ENCODE measurements at regions not wholly inside any gene's neighbourhood (a gene's known extent, or its start where the extent isn't known, plus 50 kb on each side); places are given as distances from the start of the nearest gene placed in this dataset.

DNA sequence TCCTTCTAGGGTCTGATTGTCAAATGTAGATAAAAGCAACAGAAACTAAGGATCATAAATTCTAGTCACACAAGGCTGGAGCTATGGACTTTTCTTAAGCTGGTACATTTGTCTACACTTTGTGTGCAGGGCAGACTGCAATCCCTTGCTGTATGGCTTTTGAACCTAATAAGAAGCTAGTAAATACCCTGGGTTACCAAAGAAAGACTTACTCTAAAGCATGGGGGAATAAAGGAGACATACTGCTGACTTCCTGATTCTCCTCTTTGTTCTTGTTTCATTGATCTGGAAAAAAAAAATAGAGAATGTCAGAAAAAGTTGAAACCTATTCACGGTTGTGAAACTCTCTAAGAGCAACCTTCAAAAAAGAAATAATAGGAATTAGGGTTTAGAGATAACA is 216.6 kb upstream of the TLL1 start:
- no peaks in the 10 kb centered on the region for H3K27me3 Mint-ChIP-seq (ENCODE audit: low read depth)
- no peak overlapping the region for H3K27ac Mint-ChIP-seq
- no peak overlapping the region for H3K4me3 Mint-ChIP-seq
- H3K36me3 Mint-ChIP-seq (ENCODE audit: low read depth), result no peaks in the 10 kb centered on the region
- ATAC-seq, result no peak
- no peaks in the 10 kb centered on the region for H3K9me3 Mint-ChIP-seq (ENCODE audit: insufficient read depth)
- ChIA-PET CTCF (no interaction called here), POLR2A (no interaction called here)
- no peaks in the 10 kb centered on the region for H3K4me1 Mint-ChIP-seq (ENCODE audit: low read depth)
- DNase-seq, result no peak

DNA sequence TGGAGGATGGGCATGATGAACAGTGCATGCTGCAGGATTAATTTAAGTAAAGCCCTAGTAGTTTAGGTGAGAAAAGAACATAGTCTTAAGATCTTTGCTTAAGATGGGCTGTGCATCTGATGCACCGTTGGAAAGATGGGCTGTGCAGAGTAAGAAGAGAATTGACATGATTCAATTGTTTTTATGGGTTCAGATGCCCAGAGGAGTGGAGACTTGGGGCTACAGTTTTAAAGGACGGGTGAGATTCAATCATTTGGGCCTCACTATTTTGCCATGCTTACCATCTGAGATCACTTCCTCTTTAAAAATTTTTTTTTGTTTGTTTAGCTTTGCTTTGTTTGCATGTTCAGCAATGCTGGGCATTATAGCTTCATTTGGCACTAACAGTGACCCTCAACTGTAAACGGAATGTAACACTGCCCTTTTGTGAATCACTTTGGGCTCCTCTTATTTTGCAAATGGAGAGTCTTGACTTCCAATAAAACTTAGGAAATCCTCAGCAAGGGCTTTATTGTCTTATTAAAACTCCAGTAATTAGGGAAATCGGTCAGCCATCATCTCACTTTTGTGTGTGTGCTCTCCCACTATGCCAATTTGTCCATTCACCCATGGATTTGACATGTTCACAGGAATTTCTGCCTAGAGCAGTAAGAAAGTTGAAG is 216.1 kb upstream of the TLL1 start:
- no peaks in the 10 kb centered on the region for H3K36me3 Mint-ChIP-seq (ENCODE audit: low read depth)
- H3K9me3 Mint-ChIP-seq (ENCODE audit: insufficient read depth), result no peaks in the 10 kb centered on the region
- H3K4me1 Mint-ChIP-seq (ENCODE audit: low read depth), result no peaks in the 10 kb centered on the region
- no peaks in the 10 kb centered on the region for H3K27me3 Mint-ChIP-seq (ENCODE audit: low read depth)
- ATAC-seq, result no peak
- no peak for DNase-seq
- H3K27ac Mint-ChIP-seq, result no peak overlapping the region
- CTCF ChIA-PET, result no interaction called here
- POLR2A ChIA-PET, result no interaction called here
- H3K4me3 Mint-ChIP-seq, result no peak overlapping the region

DNA sequence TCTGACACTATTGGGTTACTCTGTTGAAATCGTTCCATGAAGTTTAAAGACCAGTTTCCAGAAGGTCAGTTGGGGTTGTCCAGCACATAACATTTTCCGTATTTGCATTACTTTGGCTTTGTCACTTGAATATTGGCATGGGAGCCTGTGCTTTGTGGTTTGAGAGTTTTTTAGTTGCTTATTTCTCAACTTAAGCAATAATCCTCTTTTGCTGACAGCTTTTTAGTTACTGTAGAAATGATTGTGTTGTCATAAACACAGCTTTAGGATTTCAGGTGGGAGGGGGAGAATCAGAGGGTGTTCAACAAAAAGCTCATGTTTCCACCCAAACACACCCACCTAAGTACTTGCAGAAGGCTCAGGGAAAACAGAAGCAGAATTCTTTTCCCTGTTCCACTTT is 210.7 kb upstream of the TLL1 start:
- no peak overlapping the region for H3K27ac Mint-ChIP-seq
- no peaks in the 10 kb centered on the region for H3K36me3 Mint-ChIP-seq (ENCODE audit: low read depth)
- H3K4me3 Mint-ChIP-seq, result no peak overlapping the region
- ATAC-seq (no peak), DNase-seq (no peak)
- no peaks in the 10 kb centered on the region for H3K27me3 Mint-ChIP-seq (ENCODE audit: low read depth)
- ChIA-PET CTCF (no interaction called here), POLR2A (no interaction called here)
- H3K9me3 Mint-ChIP-seq (ENCODE audit: insufficient read depth), result no peaks in the 10 kb centered on the region
- H3K4me1 Mint-ChIP-seq (ENCODE audit: low read depth), result no peaks in the 10 kb centered on the region

DNA sequence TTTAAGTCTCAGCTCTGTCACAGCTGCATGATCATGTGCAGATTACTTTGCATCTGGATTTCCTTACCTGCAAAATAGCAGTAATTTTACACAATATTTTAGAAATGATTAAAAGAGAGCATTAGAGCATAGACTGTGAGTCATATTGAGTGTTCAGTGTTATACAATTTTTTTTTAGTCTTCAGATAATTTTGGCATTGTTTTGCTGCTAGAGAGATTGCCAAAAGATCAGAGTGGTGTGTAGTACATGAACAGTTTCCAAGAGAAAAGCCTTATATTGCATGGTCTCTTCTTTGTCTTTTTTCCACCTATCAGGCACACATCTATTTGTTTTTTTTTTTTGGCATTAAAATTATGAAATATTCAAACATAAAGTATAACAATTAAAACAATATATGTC is 209.6 kb upstream of the TLL1 start:
- H3K27me3 Mint-ChIP-seq (ENCODE audit: low read depth), result no peaks in the 10 kb centered on the region
- no peaks in the 10 kb centered on the region for H3K4me1 Mint-ChIP-seq (ENCODE audit: low read depth)
- H3K4me3 Mint-ChIP-seq, result no peak overlapping the region
- no peak overlapping the region for H3K27ac Mint-ChIP-seq
- DNase-seq, result no peak
- no peaks in the 10 kb centered on the region for H3K36me3 Mint-ChIP-seq (ENCODE audit: low read depth)
- no peaks in the 10 kb centered on the region for H3K9me3 Mint-ChIP-seq (ENCODE audit: insufficient read depth)
- ChIA-PET CTCF (no interaction called here), POLR2A (no interaction called here)
- no peak for ATAC-seq

DNA sequence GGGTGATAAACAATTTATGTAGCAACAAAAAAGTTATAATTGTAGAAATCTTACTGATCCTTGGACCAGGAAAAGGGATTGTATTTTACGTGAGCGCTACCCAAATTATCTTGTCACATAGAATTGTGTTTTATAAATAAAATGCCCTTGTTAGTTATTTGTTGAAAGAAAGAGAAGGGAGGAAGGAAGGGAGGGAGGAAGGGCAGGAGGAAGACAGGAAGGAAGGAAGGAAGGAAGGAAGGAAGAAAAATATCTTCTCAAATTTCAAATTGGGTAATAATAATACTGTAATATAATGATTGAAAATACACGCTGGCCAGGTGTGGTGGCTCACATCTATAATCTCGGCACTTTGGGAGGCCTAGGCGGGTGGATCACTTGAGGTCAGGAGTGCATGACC is 206.2 kb upstream of the TLL1 start:
- DNase-seq, result no peak
- ATAC-seq, result no peak
- Mint-ChIP-seq H3K4me3 (no peak overlapping the region), H3K27ac (no peak overlapping the region), H3K27me3 (ENCODE audit: low read depth) (no peaks in the 10 kb centered on the region), H3K9me3 (ENCODE audit: insufficient read depth) (no peaks in the 10 kb centered on the region), H3K36me3 (ENCODE audit: low read depth) (no peaks in the 10 kb centered on the region), H3K4me1 (ENCODE audit: low read depth) (no peaks in the 10 kb centered on the region)
- ChIA-PET CTCF (no interaction called here), POLR2A (no interaction called here)

DNA sequence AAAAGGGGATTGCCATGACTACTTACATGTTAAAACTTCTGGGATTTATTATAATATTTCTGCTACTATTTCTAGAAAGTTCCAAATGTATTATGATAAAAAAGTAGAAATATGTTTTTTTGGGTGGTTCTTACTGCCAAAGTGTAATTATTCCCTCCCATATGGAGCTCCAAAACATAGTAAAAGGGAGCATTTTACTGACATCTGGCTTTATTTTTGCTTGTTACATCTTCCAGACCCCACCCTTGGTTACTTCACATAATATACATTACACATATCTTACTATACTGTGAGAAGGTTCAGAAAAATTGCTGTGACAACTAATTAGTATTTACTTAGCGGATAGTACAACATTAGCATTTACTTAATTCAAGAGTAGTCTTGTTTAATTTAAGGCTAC is 205.1 kb upstream of the TLL1 start:
- no peaks in the 10 kb centered on the region for H3K4me1 Mint-ChIP-seq (ENCODE audit: low read depth)
- no peaks in the 10 kb centered on the region for H3K9me3 Mint-ChIP-seq (ENCODE audit: insufficient read depth)
- DNase-seq (no peak), ATAC-seq (no peak)
- H3K36me3 Mint-ChIP-seq (ENCODE audit: low read depth), result no peaks in the 10 kb centered on the region
- ChIA-PET CTCF (no interaction called here), POLR2A (no interaction called here)
- no peaks in the 10 kb centered on the region for H3K27me3 Mint-ChIP-seq (ENCODE audit: low read depth)
- H3K4me3 Mint-ChIP-seq, result no peak overlapping the region
- no peak overlapping the region for H3K27ac Mint-ChIP-seq

DNA sequence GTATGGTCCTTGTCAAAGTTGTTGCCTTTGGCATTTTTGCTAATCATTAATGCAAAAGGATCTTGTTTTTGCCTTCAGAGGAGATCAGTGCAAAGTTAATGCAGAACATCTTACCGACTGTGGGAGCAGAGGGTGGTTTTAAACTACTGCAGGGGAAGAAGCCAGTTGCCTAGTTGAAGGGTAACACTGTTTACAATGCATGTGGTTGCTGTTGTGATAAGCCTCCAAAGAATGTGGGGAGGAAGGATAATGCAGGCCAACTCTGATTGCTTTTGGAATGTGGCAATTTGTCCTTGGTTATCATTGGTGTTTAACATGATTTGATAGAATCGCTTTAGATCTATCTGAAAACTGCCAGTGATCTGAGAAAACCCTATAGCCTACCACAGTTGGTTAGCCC is 204.3 kb upstream of the TLL1 start:
- no peak overlapping the region for H3K27ac Mint-ChIP-seq
- H3K9me3 Mint-ChIP-seq (ENCODE audit: insufficient read depth), result no peaks in the 10 kb centered on the region
- no peak for ATAC-seq
- ChIA-PET CTCF (no interaction called here), POLR2A (no interaction called here)
- no peak overlapping the region for H3K4me3 Mint-ChIP-seq
- no peaks in the 10 kb centered on the region for H3K27me3 Mint-ChIP-seq (ENCODE audit: low read depth)
- no peaks in the 10 kb centered on the region for H3K36me3 Mint-ChIP-seq (ENCODE audit: low read depth)
- H3K4me1 Mint-ChIP-seq (ENCODE audit: low read depth), result no peaks in the 10 kb centered on the region
- no peak for DNase-seq

DNA sequence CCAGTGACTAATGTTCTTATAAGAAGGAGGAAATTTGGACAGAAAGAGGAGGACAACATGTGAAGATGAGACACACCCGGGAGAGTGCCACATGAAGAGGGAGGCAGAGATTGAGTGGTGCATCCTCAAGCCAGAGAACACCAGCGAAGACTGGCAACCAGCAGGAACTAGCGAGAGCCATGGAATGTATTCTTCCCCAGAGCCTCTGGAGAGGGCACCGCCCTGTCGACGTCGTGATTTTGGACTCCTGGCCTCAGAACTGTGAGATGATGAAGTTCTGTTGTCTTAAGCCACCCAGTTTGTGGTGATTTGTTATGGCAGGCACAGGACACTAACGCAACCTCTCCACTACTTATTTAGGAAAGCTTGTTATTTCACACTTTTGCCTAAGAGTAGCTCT is 196.0 kb upstream of the TLL1 start:
- Mint-ChIP-seq H3K36me3 (ENCODE audit: low read depth) (no peaks in the 10 kb centered on the region), H3K27me3 (ENCODE audit: low read depth) (no peaks in the 10 kb centered on the region), H3K9me3 (ENCODE audit: insufficient read depth) (no peaks in the 10 kb centered on the region), H3K4me3 (no peak overlapping the region), H3K27ac (no peak overlapping the region), H3K4me1 (ENCODE audit: low read depth) (no peaks in the 10 kb centered on the region)
- CTCF ChIA-PET, result no interaction called here
- no peak for ATAC-seq
- POLR2A ChIA-PET, result no interaction called here
- DNase-seq, result no peak

DNA sequence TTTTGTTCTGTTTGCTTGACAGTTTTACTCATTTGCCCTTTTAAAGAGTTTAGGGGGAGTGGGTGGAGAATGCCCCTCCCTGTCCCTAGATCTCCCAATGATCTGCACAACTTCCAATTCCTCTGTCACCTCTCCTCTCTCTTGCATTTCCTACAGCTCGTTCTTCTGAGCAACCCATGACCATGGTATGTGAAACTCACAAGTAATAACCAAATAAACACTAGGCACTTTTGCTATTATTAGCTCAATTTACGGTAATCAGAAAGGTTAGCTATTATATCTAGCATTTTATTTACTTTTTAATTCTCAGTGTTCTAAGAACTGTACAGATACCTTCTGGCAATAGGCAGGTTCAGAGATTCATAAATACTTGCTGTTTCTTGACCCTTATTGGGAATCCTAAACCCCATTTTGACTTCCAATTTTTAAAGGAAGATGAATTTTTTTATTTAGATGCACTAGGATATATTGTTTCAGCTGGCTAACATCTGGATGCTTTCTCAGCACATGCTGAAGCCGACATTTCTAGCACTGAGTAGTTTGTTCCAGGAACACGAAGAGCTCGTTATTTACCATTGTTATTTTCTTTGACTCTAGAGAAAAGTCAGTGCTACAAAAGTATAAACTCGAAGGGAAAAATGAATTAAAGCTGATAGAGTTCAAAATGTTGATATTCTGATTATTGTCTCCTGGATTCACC is 194.7 kb upstream of the TLL1 start:
- ChIA-PET POLR2A (no interaction called here), CTCF (no interaction called here)
- Mint-ChIP-seq H3K4me1 (ENCODE audit: low read depth) (no peaks in the 10 kb centered on the region), H3K4me3 (no peak overlapping the region), H3K27me3 (ENCODE audit: low read depth) (no peaks in the 10 kb centered on the region), H3K36me3 (ENCODE audit: low read depth) (no peaks in the 10 kb centered on the region), H3K27ac (no peak overlapping the region), H3K9me3 (ENCODE audit: insufficient read depth) (no peaks in the 10 kb centered on the region)
- no peak for DNase-seq
- ATAC-seq, result no peak

DNA sequence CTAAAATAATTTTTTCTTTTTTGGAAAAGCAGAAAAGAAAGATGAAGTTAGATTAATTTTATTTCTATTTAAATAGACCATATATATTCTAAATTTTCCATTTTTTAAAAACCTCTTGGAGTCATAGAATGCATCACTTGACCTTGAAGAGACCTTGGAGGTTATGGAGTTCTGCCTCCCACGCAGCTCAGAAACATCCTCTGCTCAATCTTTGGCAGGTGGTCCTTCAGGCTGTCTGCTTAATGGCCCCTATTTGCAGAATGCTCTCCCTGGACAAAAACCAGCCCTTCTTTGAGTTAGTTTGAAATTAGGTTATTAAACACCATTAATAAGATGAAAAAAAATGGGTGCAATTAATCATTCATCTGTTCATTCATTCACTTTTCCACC is 194.1 kb upstream of the TLL1 start:
- Mint-ChIP-seq H3K36me3 (ENCODE audit: low read depth) (no peaks in the 10 kb centered on the region), H3K4me1 (ENCODE audit: low read depth) (no peaks in the 10 kb centered on the region), H3K9me3 (ENCODE audit: insufficient read depth) (no peaks in the 10 kb centered on the region), H3K4me3 (no peak overlapping the region), H3K27me3 (ENCODE audit: low read depth) (no peaks in the 10 kb centered on the region), H3K27ac (no peak overlapping the region)
- ChIA-PET POLR2A (no interaction called here), CTCF (no interaction called here)
- ATAC-seq, result no peak
- no peak for DNase-seq

DNA sequence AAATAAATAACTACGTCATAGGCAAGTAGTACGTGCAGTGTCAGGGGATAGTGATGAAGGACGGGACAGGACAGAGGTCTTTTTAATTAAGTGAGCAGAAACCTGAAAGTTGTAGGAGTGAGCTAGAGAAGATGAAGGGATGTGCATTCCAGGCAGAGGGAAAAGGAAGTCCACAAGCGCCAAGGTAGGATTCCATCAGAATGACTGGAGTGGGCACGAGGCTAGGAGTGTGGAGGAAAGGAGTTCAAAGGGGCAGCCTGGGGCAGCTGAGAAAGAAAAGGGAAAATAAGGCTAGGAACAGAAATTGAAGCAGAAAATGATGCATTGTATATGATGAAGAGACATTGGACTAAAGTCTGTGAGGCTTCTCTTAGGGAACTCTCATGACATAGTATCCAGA is 192.2 kb upstream of the TLL1 start:
- ChIA-PET CTCF (no interaction called here), POLR2A (no interaction called here)

DNA sequence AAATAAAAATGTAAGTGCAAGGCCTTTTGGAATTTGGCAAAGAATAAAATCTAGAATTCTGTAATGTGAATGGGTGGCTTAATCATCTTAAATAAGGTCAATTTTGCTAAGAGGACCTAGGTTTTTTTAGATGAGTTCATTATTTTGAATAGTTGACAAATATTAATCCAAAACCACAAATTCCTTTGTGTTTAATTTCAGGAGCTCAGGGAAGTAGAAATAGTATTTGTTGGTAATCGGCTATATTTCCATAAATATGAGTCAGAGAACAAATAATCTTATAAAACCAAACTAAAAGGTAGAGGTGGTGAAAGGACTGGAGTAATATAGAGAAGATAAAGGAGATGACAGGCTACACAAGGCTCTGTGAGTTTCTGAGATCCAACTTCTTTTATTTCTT is 190.4 kb upstream of the TLL1 start:
- no peak for ATAC-seq
- no peaks in the 10 kb centered on the region for H3K9me3 Mint-ChIP-seq (ENCODE audit: insufficient read depth)
- POLR2A ChIA-PET, result no interaction called here
- H3K4me1 Mint-ChIP-seq (ENCODE audit: low read depth), result no peaks in the 10 kb centered on the region
- CTCF ChIA-PET, result no interaction called here
- no peaks in the 10 kb centered on the region for H3K36me3 Mint-ChIP-seq (ENCODE audit: low read depth)
- H3K27me3 Mint-ChIP-seq (ENCODE audit: low read depth), result no peaks in the 10 kb centered on the region
- H3K27ac Mint-ChIP-seq, result no peak overlapping the region
- no peak for DNase-seq
- H3K4me3 Mint-ChIP-seq, result no peak overlapping the region

More for the DNA sequence above, 192.2 kb upstream of the TLL1 start:
- Mint-ChIP-seq H3K36me3 (ENCODE audit: low read depth) (no peaks in the 10 kb centered on the region), H3K9me3 (ENCODE audit: insufficient read depth) (no peaks in the 10 kb centered on the region), H3K4me3 (no peak overlapping the region), H3K27me3 (ENCODE audit: low read depth) (no peaks in the 10 kb centered on the region), H3K27ac (no peak overlapping the region), H3K4me1 (ENCODE audit: low read depth) (no peaks in the 10 kb centered on the region)
- no peak for DNase-seq
- ATAC-seq, result no peak

DNA sequence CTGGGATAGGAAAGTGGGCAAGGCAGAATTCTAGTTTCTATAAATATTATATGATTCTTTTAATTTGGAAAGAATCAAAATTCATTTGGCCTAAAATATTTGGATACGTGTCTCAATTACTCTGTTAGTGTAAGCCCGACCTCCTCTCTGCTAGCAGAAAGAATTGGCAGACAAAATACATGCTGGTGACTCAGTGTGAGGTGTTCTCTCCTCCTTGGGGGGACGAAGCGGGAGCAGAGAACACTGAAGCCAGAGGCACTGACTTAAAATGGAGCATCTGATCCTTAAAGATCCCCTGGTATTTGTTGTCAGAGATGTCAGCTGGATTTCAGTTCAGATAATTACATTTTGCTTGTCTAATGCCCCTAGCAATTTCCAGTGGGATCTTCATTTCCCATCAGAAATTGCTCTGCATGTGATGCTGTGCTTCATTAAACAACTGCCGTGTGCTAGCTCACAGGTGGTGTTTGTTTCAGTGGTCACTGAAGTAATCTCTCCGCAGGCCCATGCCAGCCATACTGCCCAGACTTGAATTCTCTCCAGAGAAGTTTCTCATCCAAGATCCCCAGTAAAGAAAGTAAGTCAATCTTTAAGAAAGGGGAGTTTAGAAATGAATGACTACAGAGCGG is 188.7 kb upstream of the TLL1 start:
- POLR2A ChIA-PET, result no interaction called here

More for the DNA sequence above, 188.7 kb upstream of the TLL1 start:
- H3K9me3 Mint-ChIP-seq (ENCODE audit: insufficient read depth), result no peaks in the 10 kb centered on the region
- no peaks in the 10 kb centered on the region for H3K4me1 Mint-ChIP-seq (ENCODE audit: low read depth)
- no peak overlapping the region for H3K27ac Mint-ChIP-seq
- no peak for DNase-seq
- no peaks in the 10 kb centered on the region for H3K36me3 Mint-ChIP-seq (ENCODE audit: low read depth)
- no peak overlapping the region for H3K4me3 Mint-ChIP-seq
- CTCF ChIA-PET, result no interaction called here
- ATAC-seq, result no peak
- no peaks in the 10 kb centered on the region for H3K27me3 Mint-ChIP-seq (ENCODE audit: low read depth)

Data from activated CD8-positive, alpha-beta T cell treated with anti-CD3 and anti-CD28 coated beads, Interleukin-2, amount 10 ng/mL, durations not matched to agents 7 days and 5 days (primary cell).